HepG2 (cell line): ENCODE measurements at regions not wholly inside any gene's neighbourhood (a gene's known extent, or its start where the extent isn't known, plus 50 kb on each side); places are given as distances from the start of the nearest gene placed in this dataset.

Experiments
- ATAC-seq: fragments of 200-7000 bp; cut with Tn5 transposase; 3 replicates; pipeline ENCODE4 v1.9.1; 2020; ENCODE audit warnings: mild to moderate bottlenecking, moderate library complexity
- BruUV-seq: library from RNA; stranded (reverse); fragments of 400-500 nt; replicated peaks from 2 replicates; lab custom pipeline; 2021; lab: Mats Ljungman, UMichigan
- CTCF ChIA-PET: fragments of 300-600 bp; formaldehyde crosslinking; extraction: SDS; loops from one replicate; lab custom pipeline; 2021; ENCODE audit warnings: low total read pairs, inconsistent platforms, low intra/inter-chr PET ratio; lab: Yijun Ruan, JAX
- POLR2A ChIA-PET: fragments of 350-600 bp; sonication (Branson Sonifier 250); formaldehyde crosslinking; loops from one replicate; lab custom pipeline; 2020; ENCODE audit warnings: antibody characterized with exemption, inconsistent platforms; lab: Yijun Ruan, JAX
- DNase-seq: peaks from one replicate; pipeline ENCODE4 v3.0.0-alpha.2; 2015; ENCODE audit warnings: low spot score
- FAIRE-seq: peaks from 3 replicates; lab custom pipeline; 2011; peaks lifted over from hg19 to GRCh38; lab: Jason Lieb, UNC
- H2AFZ ChIP-seq: one replicate; pipeline ENCODE4 v1.6.1; 2011; ENCODE audit warnings: low read length, inconsistent platforms
- H3K27ac ChIP-seq: fragments of 300-600 bp; 3 replicates; pipeline ENCODE4 v1.8.0; 2011; ENCODE audit warnings: mixed run types, mild to moderate bottlenecking, mixed read lengths, low read length, inconsistent platforms; ENCODE audit not compliant: insufficient read depth; ENCODE audit errors: extremely low read length
- H3K27me3 ChIP-seq, 2 experiments: fragments of 200-600 bp in 1 of 2; 2 replicates in 1 of 2; 3 replicates in 1 of 2; pipeline versions ENCODE4 v1.6.0 to v1.8.0; 2011; ENCODE audit warnings: low read length in 2 of 2, mild to moderate bottlenecking in 2 of 2, moderate library complexity in 2 of 2, inconsistent platforms in 1 of 2; ENCODE audit not compliant: insufficient read depth in 2 of 2, control insufficient read depth in 1 of 2
- H3K36me3 ChIP-seq, 2 experiments: fragments of 200-600 bp in 1 of 2; replicated peaks in 1 of 2; 2 replicates in 1 of 2; 3 replicates in 1 of 2; pipeline versions ENCODE4 v1.5.1 to v1.8.0; 2011; ENCODE audit warnings: low read length in 2 of 2, inconsistent platforms in 1 of 2; ENCODE audit not compliant: insufficient read depth in 2 of 2, control insufficient read depth in 1 of 2
- H3K4me1 ChIP-seq: 2 replicates; pipeline ENCODE4 v1.5.1; 2012; ENCODE audit warnings: low read length, inconsistent platforms; ENCODE audit not compliant: insufficient read depth
- H3K4me2 ChIP-seq: 2 replicates; pipeline ENCODE4 v1.6.0; 2011; ENCODE audit warnings: low read depth, low read length, inconsistent platforms
- H3K4me3 ChIP-seq, 3 experiments: fragments of 200-600 bp in 1 of 3; sonication (generic), shearing (Covaris generic) in 1 of 3; replicated peaks in 1 of 3; 2 replicates each; pipeline ENCODE4 v1.5.1; 2011 to 2016; ENCODE audit warnings: low read length in 3 of 3, inconsistent platforms in 2 of 3, low read depth in 2 of 3, mild to moderate bottlenecking in 2 of 3, control low read depth in 1 of 3, mixed read lengths in 1 of 3; ENCODE audit not compliant: insufficient read depth in 1 of 3
- H3K79me2 ChIP-seq: one replicate; pipeline ENCODE4 v1.6.1; 2011; ENCODE audit warnings: low read length, inconsistent platforms; ENCODE audit not compliant: insufficient read depth
- H3K9ac ChIP-seq: 2 replicates; pipeline ENCODE4 v1.6.0; 2011; ENCODE audit warnings: mild to moderate bottlenecking, low read depth, low read length, inconsistent platforms; ENCODE audit not compliant: insufficient read depth
- H3K9me3 ChIP-seq: 2 replicates; pipeline ENCODE4 v1.5.1; 2012; ENCODE audit warnings: mild to moderate bottlenecking, low read length
- H4K20me1 ChIP-seq: 2 replicates; pipeline ENCODE4 v1.6.0; 2011; ENCODE audit warnings: inconsistent platforms, mild to moderate bottlenecking, low read length, moderate library complexity; ENCODE audit not compliant: insufficient read depth
- AKAP8 ChIP-seq: sonication (generic); formaldehyde crosslinking; IDR thresholded peaks from 2 replicates; pipeline ENCODE4 v1.5.1; 2020; ENCODE audit warnings: mild to moderate bottlenecking, missing genetic modification reagents
- BHLHE40 ChIP-seq: IDR thresholded peaks from 2 replicates; pipeline ENCODE4 v1.6.1; 2011; ENCODE audit warnings: low read length, improper control_type of control experiment
- DR1 ChIP-seq: sonication (generic); formaldehyde crosslinking; IDR thresholded peaks from 2 replicates; pipeline ENCODE4 v1.8.0; 2021; ENCODE audit warnings: mild to moderate bottlenecking, missing genetic modification reagents, inconsistent platforms
- LCORL ChIP-seq, 2 experiments: fragments of 450-650 bp in 1 of 2; sonication (generic) in 1 of 2; formaldehyde crosslinking in 1 of 2; IDR thresholded peaks; 2 replicates each; pipeline versions ENCODE4 v1.5.0 to v1.6.1; 2017 to 2020; ENCODE audit warnings: antibody characterized with exemption in 1 of 2, missing genetic modification reagents in 1 of 2
- MAF1 ChIP-seq: sonication (generic); formaldehyde crosslinking; IDR thresholded peaks from 2 replicates; pipeline ENCODE4 v1.5.0; 2020; ENCODE audit warnings: missing genetic modification reagents, borderline replicate concordance
- MXI1 ChIP-seq: IDR thresholded peaks from 3 replicates; pipeline ENCODE4 v1.6.1; 2012; ENCODE audit warnings: low read depth, low read length, inconsistent platforms, borderline replicate concordance
- POLR2AphosphoS5 ChIP-seq: IDR thresholded peaks from 2 replicates; pipeline ENCODE4 v1.6.1; 2012; ENCODE audit warnings: low read depth, low read length
- ZIK1 ChIP-seq: sonication (generic); formaldehyde crosslinking; IDR thresholded peaks from 2 replicates; pipeline ENCODE4 v1.5.0; 2020; ENCODE audit warnings: mild to moderate bottlenecking, low read depth, missing genetic modification reagents, borderline replicate concordance
- ZNF431 ChIP-seq: sonication (generic); formaldehyde crosslinking; IDR thresholded peaks from 2 replicates; pipeline ENCODE4 v1.9.0; 2022; ENCODE audit warnings: missing genetic modification reagents, low read depth, mild to moderate bottlenecking, borderline replicate concordance
- ZNF530 ChIP-seq: sonication (generic); formaldehyde crosslinking; IDR thresholded peaks from 2 replicates; pipeline ENCODE4 v1.5.0; 2020; ENCODE audit warnings: low read depth, mild to moderate bottlenecking, missing genetic modification reagents
- ZNF550 ChIP-seq: sonication (generic); formaldehyde crosslinking; IDR thresholded peaks from 2 replicates; pipeline ENCODE4 v1.4.0; 2020; ENCODE audit warnings: mild to moderate bottlenecking, missing genetic modification reagents, borderline replicate concordance
- ZNF558 ChIP-seq: sonication (generic); formaldehyde crosslinking; IDR thresholded peaks from 2 replicates; pipeline ENCODE4 v1.9.0; 2022; ENCODE audit warnings: mild to moderate bottlenecking, missing genetic modification reagents, borderline replicate concordance
- WGBS: methylation state at CpG from one replicate; pipeline ENCODE4 v1.1.6; 2017; ENCODE audit warnings: low lambda C conversion rate; 5-methylcytosine and 5-hydroxymethylcytosine counted together
- in situ Hi-C: cut with HindIII; loops from 2 replicates; pipeline ENCODE4 v1.10.0; 2017; ENCODE audit warnings: low pct_unique_long_range_greater_than_20kb; ENCODE audit not compliant: extremely low pct_ligation_motif_present
- intact Hi-C: fragments of 100-400 bp; cut with micrococcal nuclease; formaldehyde crosslinking; loops from one replicate; pipeline ENCODE4 v1.10.0; 2022; ENCODE audit not compliant: unreplicated experiment

GRCh38 chr21:28688381-28688780 lies 304.3 kb downstream of the LTN1 start:
- POLR2A ChIA-PET: no interaction called here
- BruUV-seq: no TSS peak
- ATAC-seq (no peak), DNase-seq (no peak), FAIRE-seq (no peak)
- Histone ChIP-seq H4K20me1 (no peaks in the 10 kb centered on the region), H3K27ac (no peak overlapping the region), H3K4me3 (no peak overlapping the region), H3K27me3 (no peaks in the 10 kb centered on the region), H3K4me2 (no peak overlapping the region), H3K79me2 (no peaks in the 10 kb centered on the region), H2AFZ (no peak overlapping the region), H3K4me1 (no peaks in the 10 kb centered on the region), H3K9me3 (no peaks in the 10 kb centered on the region), H3K9ac (no peak overlapping the region), H3K36me3 (no peaks in the 10 kb centered on the region)
- intact Hi-C loops: no loop called here
- CTCF ChIA-PET: no interaction called here
- no peak for TF ChIP-seq MXI1
- TF ChIP-seq AKAP8: no peak
- TF ChIP-seq BHLHE40: no peak
- no peak for TF ChIP-seq ZNF431 (CRISPR knock-in tag)
- TF ChIP-seq POLR2AphosphoS5: no peak
- no peak for TF ChIP-seq ZNF530 (CRISPR knock-in tag)
- no peak for TF ChIP-seq DR1 (CRISPR knock-in tag)
- no peak for TF ChIP-seq MAF1
- TF ChIP-seq ZIK1 (CRISPR knock-in tag): no peak
- TF ChIP-seq ZNF558 (CRISPR knock-in tag): no peak
- WGBS: 83% methylated on average over 1 of the region's 1 CpG
- in situ Hi-C loops: no loop called here

GRCh38 chr21:28687586-28687985 lies 305.1 kb downstream of the LTN1 start:
- DNase-seq (no peak), FAIRE-seq (no peak), ATAC-seq (no peak)
- no TSS peak for BruUV-seq
- Histone ChIP-seq H4K20me1 (no peaks in the 10 kb centered on the region), H3K36me3 (no peaks in the 10 kb centered on the region), H3K79me2 (no peaks in the 10 kb centered on the region), H3K4me3 (no peak overlapping the region), H2AFZ (no peak overlapping the region), H3K4me2 (no peak overlapping the region), H3K27ac (no peak overlapping the region), H3K9ac (no peak overlapping the region), H3K27me3 (no peaks in the 10 kb centered on the region), H3K4me1 (no peaks in the 10 kb centered on the region), H3K9me3 (no peaks in the 10 kb centered on the region)
- WGBS: 40% methylated on average over 1 of the region's 1 CpG
- no peak for TF ChIP-seq POLR2AphosphoS5
- TF ChIP-seq MXI1: no peak
- peak; percentile 61 for TF ChIP-seq LCORL (IDR thresholded peaks at IDR 0.05)
- no peak for TF ChIP-seq LCORL (CRISPR knock-in tag; IDR thresholded peaks at IDR 0.05)
- TF ChIP-seq ZNF550: no peak
- ChIA-PET POLR2A (no interaction called here), CTCF (no interaction called here)
- intact Hi-C loops: no loop called here
- in situ Hi-C loops: no loop called here
